Gastroesophageal sphincter (tissue), 4 donors: ENCODE measurements at regions not wholly inside any gene's neighbourhood (a gene's known extent, or its start where the extent isn't known, plus 50 kb on each side); places are given as distances from the start of the nearest gene placed in this dataset.

Experiments used
- ATAC-seq: fragments of 150-250 bp; one replicate; pipeline ENCODE4 v1.9.1; 2016; ENCODE audit warnings: mild to moderate bottlenecking, moderate library complexity
- H3K27ac ChIP-seq, 4 donors: fragments of 200-600 bp; sonication (generic) in 3 of 4; 1 replicate in 3 of 4; 2 replicates in 1 of 4; pipeline ENCODE4 v1.5.1; 2016 to 2019
- H3K27me3 ChIP-seq: fragments of 200-600 bp; sonication (generic); one replicate; pipeline ENCODE4 v1.5.1; 2019
- H3K36me3 ChIP-seq, 2 donors: fragments of 200-600 bp; sonication (generic); one replicate each; pipeline ENCODE4 v1.5.1; 2019; ENCODE audit warnings: control low read depth in 1 of 2
- H3K4me1 ChIP-seq, 3 donors: fragments of 200-600 bp; sonication (generic); 1 replicate in 2 of 3; 2 replicates in 1 of 3; pipeline ENCODE4 v1.5.1; 2016 to 2019; ENCODE audit warnings: control low read depth in 2 of 3
- H3K4me3 ChIP-seq, 2 donors: fragments of 200-600 bp; sonication (generic); one replicate each; pipeline ENCODE4 v1.5.1; 2019; ENCODE audit warnings: mild to moderate bottlenecking in 1 of 2, moderate library complexity in 1 of 2
- H3K9me3 ChIP-seq, 3 donors: fragments of 200-600 bp; sonication (generic); one replicate each; pipeline ENCODE4 v1.5.1; 2017 to 2019; ENCODE audit warnings: control low read depth in 2 of 3
- CTCF ChIP-seq, 4 experiments: fragments of 200-600 bp in 2 of 4; fragments of 450-650 bp in 2 of 4; sonication (generic) in 1 of 4; IDR thresholded peaks; one replicate each; pipeline ENCODE4 v1.5.1; 2017 to 2019; ENCODE audit warnings: antibody characterized with exemption in 4 of 4, mild to moderate bottlenecking in 2 of 4, moderate library complexity in 2 of 4
- EP300 ChIP-seq: sonication (generic); formaldehyde crosslinking; IDR thresholded peaks from one replicate; pipeline ENCODE4 v1.6.1; 2017; ENCODE audit warnings: antibody characterized with exemption, mild to moderate bottlenecking
- POLR2A ChIP-seq, 2 donors: fragments of 450-650 bp; IDR thresholded peaks; one replicate each; pipeline ENCODE4 v1.6.1; 2017; ENCODE audit warnings: antibody characterized with exemption in 2 of 2, mild to moderate bottlenecking in 2 of 2, moderate library complexity in 1 of 2
- POLR2AphosphoS5 ChIP-seq: sonication (generic); formaldehyde crosslinking; IDR thresholded peaks from one replicate; pipeline ENCODE4 v1.6.1; 2017; ENCODE audit warnings: antibody characterized with exemption
- WGBS, 2 donors: methylation state at CpG; one replicate each; pipeline ENCODE4 v1.1.5; 2018; ENCODE audit warnings: low coverage in 1 of 2; 5-methylcytosine and 5-hydroxymethylcytosine counted together

GRCh38 chr3:187610981-187611511 is 59.1 kb downstream of the SST start:
- Histone ChIP-seq H3K27me3 (peaks cover 6% of the 10 kb centered on the region), H3K4me3 (no peak overlapping the region), H3K27ac (no peak overlapping the region), H3K9me3 (no peaks in the 10 kb centered on the region), H3K36me3 (no peaks in the 10 kb centered on the region), H3K4me1 (peaks cover 0 to 6% (median 0%) of the 10 kb centered on the region in 3 donors)
- no peak for ATAC-seq
- WGBS, 2 donors, result 20% methylated on average over 1 of the region's 1 CpG; no CpG with 5 or more reads in 1 of the 2 donors
- no peak for TF ChIP-seq POLR2A (IDR thresholded peaks at IDR 0.05)
- TF ChIP-seq EP300, result no peak
- no peak for TF ChIP-seq POLR2AphosphoS5
- TF ChIP-seq CTCF (IDR thresholded peaks at IDR 0.05), result no peak

- no peak for ATAC-seq
- peaks cover 4% of the 10 kb centered on the region for H3K27me3 ChIP-seq
- WGBS, 2 donors, result 8% methylated on average over 2 of the region's 2 CpGs; no CpG with 5 or more reads in 1 of the 2 donors
- TF ChIP-seq CTCF (IDR thresholded peaks at IDR 0.05) (no peak), EP300 (no peak), POLR2A (IDR thresholded peaks at IDR 0.05) (no peak), POLR2AphosphoS5 (no peak)
- H3K4me1 ChIP-seq, result no peaks in the 10 kb centered on the region
- no peaks in the 10 kb centered on the region for H3K36me3 ChIP-seq
- H3K9me3 ChIP-seq, result no peaks in the 10 kb centered on the region
- no peak overlapping the region for H3K27ac ChIP-seq
- no peak overlapping the region for H3K4me3 ChIP-seq
These were observed 75.9 kb downstream of the SST start for GRCh38 chr3:187594272-187594671.

GRCh38 chr3:187593451-187593850 is 76.7 kb downstream of the SST start:
- Histone ChIP-seq H3K4me3 (no peak overlapping the region), H3K4me1 (no peaks in the 10 kb centered on the region), H3K27me3 (peaks cover 4% of the 10 kb centered on the region), H3K27ac (no peak overlapping the region), H3K36me3 (no peaks in the 10 kb centered on the region), H3K9me3 (no peaks in the 10 kb centered on the region)
- 54% methylated on average over 2 of the region's 5 CpGs; no CpG with 5 or more reads in 1 of the 2 donors for WGBS, 2 donors
- ATAC-seq, result no peak
- TF ChIP-seq POLR2AphosphoS5 (no peak), CTCF (IDR thresholded peaks at IDR 0.05) (no peak), EP300 (no peak), POLR2A (IDR thresholded peaks at IDR 0.05) (no peak)

DNA sequence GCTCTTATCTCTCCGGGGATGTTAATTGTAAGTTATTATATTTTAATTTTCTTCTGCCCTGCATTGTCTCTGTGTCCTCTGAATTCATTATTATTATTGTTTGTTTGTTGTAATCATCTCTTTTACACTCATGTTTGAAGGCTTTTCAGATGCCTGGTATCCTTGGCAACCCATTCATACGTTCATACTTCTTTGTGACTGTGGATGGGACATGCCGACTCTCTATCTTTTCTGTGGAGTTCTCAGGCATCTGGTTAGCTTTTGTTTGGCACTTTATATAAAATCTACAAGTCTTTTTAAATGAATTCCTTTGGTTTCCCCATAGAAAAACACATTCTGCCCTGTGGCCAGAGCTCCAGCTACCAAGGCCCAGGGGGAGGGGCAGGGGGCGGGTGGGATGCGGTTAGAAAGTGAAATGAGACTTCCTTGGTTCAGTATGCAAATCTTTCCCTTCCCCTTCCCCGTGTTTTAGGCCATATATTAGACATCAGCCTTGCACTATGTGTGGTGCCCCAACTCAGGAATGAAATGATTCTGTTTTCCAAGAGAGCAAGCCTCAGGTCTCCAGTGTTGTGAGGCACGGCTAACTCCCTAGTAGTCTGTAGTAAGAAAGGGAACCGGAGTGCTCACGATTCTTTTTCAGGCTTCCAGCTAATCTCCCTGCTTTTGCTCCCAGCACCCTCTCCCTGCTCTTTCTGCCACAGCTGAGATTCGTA is 79.2 kb downstream of the SST start:
- H3K4me3 ChIP-seq, result no peak overlapping the region
- H3K36me3 ChIP-seq, result no peaks in the 10 kb centered on the region
- H3K27me3 ChIP-seq, result no peaks in the 10 kb centered on the region
- no peaks in the 10 kb centered on the region for H3K4me1 ChIP-seq
- no peak for ATAC-seq
- WGBS, 2 donors, result 48 to 64% methylated on average over 6 to 10 of the region's 10 CpGs
- H3K27ac ChIP-seq, result no peak overlapping the region
- no peaks in the 10 kb centered on the region for H3K9me3 ChIP-seq
- TF ChIP-seq EP300, result no peak
- TF ChIP-seq CTCF (IDR thresholded peaks at IDR 0.05), result no peak
- TF ChIP-seq POLR2A (IDR thresholded peaks at IDR 0.05), result no peak
- TF ChIP-seq POLR2AphosphoS5, result no peak

DNA sequence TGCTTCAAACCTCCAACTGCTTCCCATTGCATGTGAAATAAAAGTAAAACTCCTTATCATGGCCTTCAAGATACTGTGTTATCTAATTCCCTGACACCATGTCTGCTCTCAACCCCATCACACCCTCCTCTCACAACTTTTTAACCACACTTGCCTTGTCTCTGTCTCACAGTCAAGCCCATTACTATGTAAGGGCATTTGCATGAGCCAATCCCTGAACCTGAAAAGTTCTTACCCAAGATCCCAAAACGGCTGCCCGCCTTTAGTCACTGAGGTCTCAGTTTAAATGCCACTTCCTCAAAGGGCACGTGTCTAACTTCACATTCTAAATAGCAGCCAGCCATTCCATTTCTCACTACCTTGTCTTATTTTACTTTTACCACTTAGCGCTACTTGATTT is 83.1 kb downstream of the SST start:
- no peaks in the 10 kb centered on the region for H3K4me1 ChIP-seq
- no peak overlapping the region for H3K4me3 ChIP-seq
- TF ChIP-seq CTCF (IDR thresholded peaks at IDR 0.05) (no peak), POLR2A (IDR thresholded peaks at IDR 0.05) (no peak), POLR2AphosphoS5 (no peak), EP300 (no peak)
- H3K27me3 ChIP-seq, result no peaks in the 10 kb centered on the region
- no peaks in the 10 kb centered on the region for H3K36me3 ChIP-seq
- no peak overlapping the region for H3K27ac ChIP-seq
- ATAC-seq, result no peak
- no peaks in the 10 kb centered on the region for H3K9me3 ChIP-seq
- WGBS, 2 donors, result 81 to 85% methylated on average over 4 of the region's 4 CpGs
